Lower leg skin (tissue), 3 donors: ENCODE measurements at regions not wholly inside any gene's neighbourhood (a gene's known extent, or its start where the extent isn't known, plus 50 kb on each side); places are given as distances from the start of the nearest gene placed in this dataset.

Source experiments
- POLR2A ChIP-seq, 2 donors: fragments of 450-650 bp; IDR thresholded peaks; one replicate each; pipeline ENCODE4 v1.6.1; 2016 to 2017; ENCODE audit warnings: antibody characterized with exemption in 2 of 2, mild to moderate bottlenecking in 1 of 2, moderate library complexity in 1 of 2
- TF ChIP-seq, protein P1 (sequence below), 3 donors: fragments of 450-650 bp; IDR thresholded peaks; one replicate each; pipeline ENCODE4 v1.5.1; 2016; ENCODE audit warnings: antibody characterized with exemption in 3 of 3, mild to moderate bottlenecking in 3 of 3, moderate library complexity in 2 of 3

DNA sequence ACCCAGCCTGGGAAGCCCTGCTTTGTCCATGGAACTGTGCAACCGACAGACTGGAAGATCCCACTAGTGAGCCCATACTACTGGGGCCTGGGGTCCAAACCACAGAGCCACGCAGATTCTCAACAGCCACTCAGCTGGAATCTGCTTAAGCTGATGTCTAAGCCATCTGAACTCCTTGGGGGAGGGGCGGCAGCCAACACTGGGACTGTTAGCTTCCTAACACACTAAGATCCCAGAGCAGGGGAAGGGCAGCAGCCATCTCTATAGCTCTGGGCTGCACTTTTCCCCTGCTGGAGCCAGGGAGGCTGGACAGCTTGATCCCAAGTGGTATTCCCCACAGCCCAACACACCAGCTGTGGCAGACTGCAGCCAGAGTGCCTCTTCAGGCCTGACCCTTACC is 118.3 kb downstream of the RPRM start:
- TF ChIP-seq, protein P1, sequence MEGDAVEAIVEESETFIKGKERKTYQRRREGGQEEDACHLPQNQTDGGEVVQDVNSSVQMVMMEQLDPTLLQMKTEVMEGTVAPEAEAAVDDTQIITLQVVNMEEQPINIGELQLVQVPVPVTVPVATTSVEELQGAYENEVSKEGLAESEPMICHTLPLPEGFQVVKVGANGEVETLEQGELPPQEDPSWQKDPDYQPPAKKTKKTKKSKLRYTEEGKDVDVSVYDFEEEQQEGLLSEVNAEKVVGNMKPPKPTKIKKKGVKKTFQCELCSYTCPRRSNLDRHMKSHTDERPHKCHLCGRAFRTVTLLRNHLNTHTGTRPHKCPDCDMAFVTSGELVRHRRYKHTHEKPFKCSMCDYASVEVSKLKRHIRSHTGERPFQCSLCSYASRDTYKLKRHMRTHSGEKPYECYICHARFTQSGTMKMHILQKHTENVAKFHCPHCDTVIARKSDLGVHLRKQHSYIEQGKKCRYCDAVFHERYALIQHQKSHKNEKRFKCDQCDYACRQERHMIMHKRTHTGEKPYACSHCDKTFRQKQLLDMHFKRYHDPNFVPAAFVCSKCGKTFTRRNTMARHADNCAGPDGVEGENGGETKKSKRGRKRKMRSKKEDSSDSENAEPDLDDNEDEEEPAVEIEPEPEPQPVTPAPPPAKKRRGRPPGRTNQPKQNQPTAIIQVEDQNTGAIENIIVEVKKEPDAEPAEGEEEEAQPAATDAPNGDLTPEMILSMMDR (IDR thresholded peaks at IDR 0.05), result no peak
- TF ChIP-seq POLR2A (IDR thresholded peaks at IDR 0.05), result no peak
